GM21717 (cell line): ENCODE measurements at regions not wholly inside any gene's neighbourhood (a gene's known extent, or its start where the extent isn't known, plus 50 kb on each side); places are given as distances from the start of the nearest gene placed in this dataset.
"Not testable (repeated sequence)": the region's sequence is repeated elsewhere in the genome, so short reads cannot be mapped to it uniquely, and the experiment has no call there.

ENCODE experiments used
- ATAC-seq: cut with Tn5 transposase; IDR thresholded peaks from one replicate; pipeline ENCODE4 v1.9.1; 2021; ENCODE audit warnings: mild to moderate bottlenecking, moderate library complexity; ENCODE audit not compliant: unreplicated experiment

DNA sequence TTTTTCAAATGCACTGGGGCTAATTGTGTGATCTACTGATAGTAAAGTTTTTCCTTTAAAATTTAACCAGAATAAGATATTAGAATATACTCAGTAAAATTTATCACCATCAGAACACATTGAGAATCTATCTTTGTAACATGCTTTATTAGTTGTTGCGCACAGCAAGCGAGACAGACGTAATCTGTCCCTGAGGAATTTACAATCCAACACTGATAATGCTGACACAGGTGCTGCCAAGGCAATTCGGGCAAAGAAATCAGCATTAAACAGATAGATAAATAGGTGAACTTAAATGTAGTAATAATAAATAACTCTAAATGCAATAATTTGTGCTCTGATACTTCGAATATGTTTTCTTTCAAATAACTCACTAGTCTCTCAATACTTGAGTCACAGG is 607.2 kb downstream of the HTR1B start:
- no peak for ATAC-seq

DNA sequence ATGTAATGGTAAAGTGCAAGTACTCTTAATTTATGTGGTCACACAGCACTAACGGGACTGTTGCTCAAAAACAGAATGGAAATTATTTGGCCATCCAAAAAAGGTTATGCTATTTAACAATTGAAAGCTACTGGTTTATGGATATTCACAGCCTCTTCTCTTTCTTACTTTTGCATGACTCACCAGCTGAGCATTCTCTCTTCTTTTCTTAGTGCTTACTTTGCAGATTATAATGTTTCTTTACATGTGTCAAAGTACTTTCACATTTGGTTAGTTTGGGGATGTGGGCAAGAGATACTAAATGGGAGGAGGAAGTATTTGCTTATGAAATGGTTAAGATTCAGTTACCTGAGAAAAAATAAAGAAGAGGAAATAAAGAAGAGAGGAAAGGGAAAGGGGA is 610.5 kb downstream of the HTR1B start:
- no peak for ATAC-seq

DNA sequence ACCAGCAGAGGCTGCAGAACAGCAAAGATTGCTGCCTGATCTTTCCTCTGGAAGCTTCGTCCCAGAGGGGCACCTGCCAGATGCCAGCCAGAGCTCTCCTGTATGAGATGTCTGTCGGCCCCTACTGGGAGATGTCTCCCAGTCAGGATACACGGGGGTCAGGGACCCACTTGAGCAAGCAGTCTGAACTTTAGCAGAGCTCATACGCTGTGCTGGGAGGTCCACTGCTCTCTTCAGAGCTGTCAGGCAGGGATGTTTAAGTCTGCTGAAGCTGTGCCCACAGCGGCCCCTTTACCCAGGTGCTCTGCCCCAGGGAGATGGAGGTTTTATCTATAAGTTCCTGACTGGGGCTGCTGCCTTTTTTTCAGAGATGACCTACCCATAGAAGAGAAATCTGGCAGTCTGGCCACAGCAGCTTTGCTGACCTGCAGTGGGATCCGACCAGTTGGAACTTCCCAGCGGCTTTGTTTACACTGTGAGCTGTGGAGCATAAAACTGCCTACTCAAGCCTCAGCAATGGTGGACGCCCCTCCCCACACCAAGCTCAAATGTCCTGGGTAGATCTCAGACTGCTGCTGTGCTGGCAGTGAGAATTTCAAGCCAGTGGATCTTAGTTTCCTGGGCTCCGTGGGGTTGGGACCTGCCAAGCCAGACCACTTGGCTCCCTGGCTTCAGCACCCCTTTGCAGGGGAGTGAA is 613.9 kb downstream of the HTR1B start:
- not testable (repeated sequence) for ATAC-seq

DNA sequence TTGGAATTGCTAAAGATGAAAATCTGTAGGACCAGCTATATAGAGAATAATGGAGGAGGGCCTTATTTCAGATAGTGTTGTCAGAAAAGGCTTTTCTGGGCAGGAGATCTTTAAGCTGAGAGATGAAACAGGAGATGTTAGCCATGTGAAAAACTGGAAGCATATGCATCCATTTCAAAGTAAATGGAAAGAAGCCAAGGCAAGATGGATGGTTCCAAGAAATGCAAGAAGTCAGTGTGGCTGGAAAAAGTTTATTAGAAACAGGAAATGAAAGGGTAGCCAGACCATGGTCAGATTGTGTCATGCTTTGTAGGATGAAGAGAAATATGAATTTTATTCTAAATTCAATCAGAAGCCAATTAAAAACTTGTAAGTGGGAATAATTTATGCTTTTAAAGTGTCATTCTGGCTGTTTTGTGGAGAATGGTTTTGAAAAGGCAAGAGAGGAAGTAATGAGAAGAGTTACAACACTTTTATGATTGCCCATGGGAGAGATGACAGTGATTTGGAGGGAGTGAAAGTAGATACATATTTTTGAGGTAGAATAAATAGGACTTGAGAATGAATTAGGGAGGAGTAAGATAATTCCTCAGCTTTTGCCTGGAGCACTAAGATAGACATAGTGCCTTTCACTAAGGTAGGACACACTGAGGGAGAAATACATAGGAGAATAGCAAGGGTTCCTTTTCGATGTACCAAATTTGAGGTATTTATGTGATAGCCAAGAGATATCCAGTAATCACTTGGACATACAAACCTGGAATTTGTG is 620.1 kb downstream of the HTR1B start:
- no peak for ATAC-seq

DNA sequence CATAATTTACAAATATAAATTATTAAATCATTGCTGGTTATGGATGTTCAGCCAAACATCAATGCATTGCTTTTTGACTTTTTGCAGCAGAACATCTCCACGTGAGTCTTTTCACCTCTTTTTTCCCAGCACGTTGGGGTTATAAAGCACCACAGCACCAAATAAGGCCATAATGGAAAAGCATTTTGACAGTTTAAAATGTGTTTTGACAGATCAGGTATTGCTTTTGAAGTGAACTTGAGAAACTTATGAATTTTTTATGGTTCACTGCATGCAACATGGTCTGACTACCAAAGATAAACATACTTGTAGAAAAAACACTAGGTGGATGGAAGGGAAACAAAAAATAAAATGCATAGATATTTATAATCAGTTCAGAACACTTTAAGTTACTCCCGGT is 622.4 kb downstream of the HTR1B start:
- no peak for ATAC-seq

DNA sequence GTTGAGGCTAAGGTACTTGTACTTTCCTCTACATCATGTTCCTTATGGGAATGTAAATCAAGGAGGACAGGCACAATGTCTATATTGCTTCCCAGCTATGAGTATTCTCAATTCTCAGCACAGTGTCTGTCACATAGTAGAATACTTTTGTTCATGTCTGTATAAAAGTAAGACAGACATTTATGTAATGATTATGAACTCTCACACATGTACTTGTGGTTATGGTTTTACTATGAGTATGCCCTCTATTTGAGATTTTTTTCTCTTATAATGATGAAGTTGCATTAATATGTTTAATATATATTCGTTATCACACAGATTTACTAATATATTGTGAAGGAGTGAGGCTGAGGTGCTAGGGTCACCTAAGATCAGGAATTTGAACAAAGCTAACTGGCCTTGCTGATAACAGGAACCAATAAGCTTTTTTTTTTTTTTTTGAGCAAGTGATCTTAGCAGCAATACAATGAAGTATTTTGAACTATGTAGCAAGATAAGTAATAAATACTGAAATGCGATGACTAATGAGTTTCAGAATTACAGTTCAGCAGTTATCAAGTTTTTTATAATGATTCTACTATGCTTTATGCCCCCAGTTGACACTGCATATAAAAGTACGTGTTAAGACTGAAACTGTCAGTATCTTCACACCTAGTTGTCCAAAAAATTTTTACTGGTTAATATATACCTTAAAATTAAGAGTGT is 623.1 kb downstream of the HTR1B start:
- no peak for ATAC-seq

DNA sequence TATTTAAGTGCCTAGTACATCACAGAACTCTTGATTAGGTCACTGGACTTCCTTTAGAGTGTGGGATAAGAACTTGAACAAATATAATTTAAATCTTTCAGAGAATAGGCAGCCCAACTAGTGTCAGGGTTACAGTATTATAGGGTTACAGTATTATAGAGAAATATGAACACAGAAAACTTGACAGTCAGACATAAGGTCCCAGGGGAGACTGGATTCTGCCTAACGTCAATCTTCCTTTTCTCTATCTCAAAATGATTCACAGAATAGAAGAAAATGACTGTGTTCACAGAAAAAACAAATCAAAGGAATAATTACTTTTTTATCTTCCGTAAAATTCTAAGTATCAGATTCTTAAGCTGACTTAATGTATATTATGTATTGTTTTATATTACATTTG is 623.8 kb downstream of the HTR1B start:
- ATAC-seq, result no peak

DNA sequence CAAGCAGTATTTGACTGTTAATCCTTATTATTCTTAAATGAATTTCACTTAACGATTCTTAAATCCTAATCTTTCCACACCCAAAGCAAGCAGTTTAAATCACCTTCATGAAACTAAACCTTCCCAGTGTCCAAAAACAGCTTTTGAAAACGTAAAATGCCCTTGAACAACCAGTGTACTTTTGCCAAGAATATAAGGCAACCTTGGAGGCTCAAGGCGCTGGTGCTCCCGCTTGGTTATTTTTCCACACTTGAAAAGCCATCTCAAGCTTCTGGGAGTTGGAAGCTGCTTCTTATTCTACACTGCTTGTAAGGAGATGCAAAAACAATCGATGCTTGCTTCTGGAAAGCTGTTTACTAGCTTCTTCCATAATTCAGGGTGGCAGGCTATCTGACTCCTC is 625.7 kb downstream of the HTR1B start:
- no peak for ATAC-seq

DNA sequence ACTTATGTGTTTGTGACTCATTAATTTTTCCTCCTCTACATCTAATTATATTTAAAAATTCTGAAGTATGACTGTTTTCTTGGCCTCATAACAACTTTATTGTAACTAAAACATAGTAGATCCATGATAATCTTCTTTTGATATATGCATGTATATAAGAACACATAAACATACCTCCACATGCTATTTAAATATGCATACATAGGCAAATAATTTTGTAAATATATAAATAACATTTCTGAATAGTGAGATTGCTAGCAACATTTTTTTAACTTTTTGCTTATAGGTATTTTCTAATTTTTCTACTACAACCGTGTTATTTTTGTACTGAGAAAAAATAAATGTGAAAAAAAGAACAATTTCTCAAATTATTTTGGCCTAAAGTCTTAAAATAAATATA is 627.6 kb downstream of the HTR1B start:
- no peak for ATAC-seq

DNA sequence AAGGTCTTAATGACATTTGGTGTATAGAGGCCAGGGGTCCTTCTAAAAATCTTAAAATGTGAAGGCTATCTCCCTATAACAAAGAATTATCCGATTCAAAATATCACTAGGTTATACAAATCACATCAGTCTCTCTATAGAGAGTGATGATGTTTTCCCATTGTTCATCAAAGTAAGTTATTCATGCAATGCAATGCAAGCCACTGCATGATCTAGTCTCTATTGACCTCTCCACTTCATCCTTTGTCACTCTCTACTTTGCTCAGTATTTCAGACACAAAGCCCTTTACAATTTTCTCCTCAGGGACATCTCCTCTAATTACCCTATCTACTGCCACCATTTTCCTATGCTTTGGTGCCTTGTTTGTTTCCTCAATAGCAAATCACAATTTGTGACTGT is 628.0 kb downstream of the HTR1B start:
- no peak for ATAC-seq

DNA sequence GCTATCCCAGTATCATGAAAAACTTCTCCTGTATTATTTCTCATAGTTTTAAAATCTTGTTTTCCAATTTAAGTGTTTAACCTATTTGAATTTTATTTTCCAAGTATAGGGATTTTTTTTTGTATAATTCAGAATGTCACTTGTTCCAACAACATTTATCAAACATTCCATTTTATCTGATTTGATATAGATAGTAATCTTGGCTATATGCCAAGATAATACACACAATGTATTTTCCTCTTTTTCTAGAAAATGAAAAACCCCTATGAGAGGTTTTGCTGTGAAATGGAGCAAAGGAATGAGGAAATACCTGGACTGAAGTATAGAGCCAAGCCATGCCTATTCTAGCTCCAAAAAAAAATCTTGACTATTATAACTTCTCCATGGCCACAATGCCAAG is 628.9 kb downstream of the HTR1B start:
- ATAC-seq, result no peak

DNA sequence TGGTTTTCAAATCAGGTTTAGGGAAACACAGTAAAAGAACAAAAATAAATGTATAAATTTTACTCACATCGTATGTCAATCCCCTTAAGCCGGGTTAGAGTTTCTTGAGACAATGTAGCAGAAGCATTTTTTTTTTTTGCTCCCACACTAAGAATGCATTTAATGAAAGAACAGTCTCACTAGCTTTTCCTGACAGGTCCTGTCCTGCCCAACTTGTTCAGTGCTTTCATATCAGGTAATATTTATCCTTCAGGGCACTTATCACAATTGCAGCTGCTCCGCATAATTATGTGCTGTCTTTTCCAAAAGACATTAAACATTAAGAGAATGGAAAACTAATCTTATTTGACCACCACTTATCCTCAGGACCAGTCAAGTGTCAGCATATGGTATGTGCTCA is 632.0 kb downstream of the HTR1B start:
- no peak for ATAC-seq

DNA sequence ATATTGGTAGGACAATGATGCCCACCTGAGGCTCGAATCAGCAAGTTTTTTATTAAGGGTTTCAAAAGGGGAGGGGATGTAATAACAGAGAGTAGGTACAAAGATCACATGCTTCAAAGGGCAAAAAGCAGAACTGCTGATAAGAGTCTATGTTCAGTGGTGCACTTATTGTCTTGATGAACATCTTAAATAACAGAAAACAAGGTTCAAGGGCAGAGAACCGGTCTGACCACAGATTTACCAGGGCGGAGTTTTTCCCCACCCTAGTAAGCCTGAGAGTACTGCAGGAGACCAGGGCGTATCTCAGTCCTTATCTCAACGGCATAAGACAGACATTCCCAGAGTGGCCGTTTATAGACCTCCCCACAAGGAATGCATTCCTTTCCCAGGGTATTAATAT is 639.7 kb downstream of the HTR1B start:
- ATAC-seq, result not testable (repeated sequence)

DNA sequence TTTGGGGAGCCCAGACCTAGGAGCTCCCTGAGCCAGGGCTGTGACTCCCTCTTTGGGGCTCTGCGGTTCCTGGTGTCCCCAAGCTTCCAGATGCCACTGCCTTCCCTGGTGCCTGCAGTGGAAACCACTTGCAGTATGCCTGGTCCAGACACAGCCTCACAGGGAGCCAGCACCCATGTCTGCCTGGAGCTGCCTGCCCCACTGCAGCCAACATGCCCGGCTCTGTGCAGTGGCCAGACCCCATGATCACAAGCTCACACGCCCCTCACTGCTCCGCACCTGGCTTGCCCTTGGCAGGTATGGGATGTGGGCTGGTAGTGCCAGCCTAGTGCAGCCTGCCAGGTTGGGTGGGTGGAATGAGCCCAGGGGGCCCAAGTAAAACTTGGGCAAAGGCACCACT is 644.8 kb downstream of the HTR1B start:
- no peak for ATAC-seq

DNA sequence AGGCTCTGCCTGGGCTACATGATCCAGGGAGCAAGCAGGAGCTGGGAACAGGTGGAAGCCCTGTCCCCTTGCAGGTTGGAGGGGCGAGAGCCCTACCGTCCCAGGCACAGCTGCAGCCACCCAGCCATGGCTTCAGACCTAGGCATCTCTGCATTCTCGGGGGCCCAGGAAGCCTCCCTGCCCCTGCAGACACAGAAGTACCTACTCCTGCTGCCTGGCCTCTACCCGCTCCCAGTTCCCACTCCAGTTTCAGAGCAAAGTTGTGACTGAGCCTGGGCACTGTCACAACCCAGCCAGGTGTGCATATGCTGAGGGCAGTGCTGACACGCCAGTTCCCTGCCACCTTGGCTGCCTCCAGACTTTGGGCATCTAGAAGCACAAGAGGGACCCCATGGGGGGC is 645.9 kb downstream of the HTR1B start:
- no peak for ATAC-seq

DNA sequence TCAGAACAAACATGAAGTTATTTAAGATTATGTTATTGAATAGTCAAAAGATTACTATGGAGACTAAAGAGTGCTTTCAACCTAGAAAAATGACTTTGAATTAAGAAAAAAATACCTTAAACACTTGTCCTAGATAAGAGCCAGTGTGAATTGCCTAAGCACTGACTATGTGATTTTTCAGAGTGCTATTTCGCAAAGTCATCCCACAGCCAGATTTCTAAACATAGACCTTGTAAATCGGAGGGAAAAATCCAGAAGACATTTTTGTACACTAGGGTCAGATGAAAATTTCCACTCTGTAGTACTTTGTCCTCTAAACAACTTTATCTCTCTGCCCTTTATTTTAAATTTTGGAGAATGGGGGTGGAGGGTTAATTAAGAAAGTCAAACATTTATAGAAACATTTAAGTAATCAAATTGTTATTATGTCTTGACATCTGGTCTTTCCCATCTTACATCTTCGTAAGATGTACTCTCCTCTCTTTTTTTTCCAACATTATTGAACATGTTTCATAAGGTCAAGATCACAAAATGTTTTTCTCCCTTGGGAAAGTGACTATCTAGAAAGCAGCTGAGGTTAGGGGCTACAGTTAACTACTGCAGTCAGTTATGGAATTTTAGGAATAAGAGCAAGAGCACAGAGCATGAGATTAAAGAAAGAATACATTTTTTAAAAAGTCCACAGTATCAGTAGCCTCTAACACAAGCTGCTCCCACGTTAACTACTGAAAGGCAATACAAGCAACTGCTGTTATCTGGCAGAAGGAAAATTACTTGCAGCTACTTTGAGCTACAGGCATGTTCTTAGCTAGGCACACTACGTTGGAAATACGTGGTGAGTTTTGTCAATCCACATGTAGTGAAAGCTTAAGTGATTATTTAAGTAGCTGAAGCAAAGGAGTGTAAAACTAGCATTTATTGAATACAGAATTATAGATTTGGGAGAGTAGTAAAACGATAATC is 648.5 kb downstream of the HTR1B start:
- ATAC-seq, result no peak

DNA sequence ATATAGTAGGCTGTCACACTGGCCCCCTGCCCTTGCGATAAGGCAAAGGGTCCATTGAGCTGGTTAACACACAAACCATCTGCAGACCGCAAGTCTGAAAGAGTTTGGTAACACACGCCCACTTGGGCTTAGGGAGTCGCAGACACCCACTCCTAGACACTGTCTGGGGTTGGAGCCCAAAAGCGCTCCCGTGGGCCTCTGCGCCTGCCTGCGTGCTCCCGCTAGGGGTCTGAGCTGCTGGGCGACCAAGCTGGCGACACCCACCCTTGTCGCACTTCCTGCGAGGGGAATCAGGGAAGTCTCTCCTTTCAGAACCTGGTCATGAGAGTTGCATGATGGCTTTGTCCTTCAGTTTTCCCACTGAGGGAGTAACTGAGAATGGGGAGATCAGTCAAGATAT is 653.0 kb downstream of the HTR1B start:
- no peak for ATAC-seq

DNA sequence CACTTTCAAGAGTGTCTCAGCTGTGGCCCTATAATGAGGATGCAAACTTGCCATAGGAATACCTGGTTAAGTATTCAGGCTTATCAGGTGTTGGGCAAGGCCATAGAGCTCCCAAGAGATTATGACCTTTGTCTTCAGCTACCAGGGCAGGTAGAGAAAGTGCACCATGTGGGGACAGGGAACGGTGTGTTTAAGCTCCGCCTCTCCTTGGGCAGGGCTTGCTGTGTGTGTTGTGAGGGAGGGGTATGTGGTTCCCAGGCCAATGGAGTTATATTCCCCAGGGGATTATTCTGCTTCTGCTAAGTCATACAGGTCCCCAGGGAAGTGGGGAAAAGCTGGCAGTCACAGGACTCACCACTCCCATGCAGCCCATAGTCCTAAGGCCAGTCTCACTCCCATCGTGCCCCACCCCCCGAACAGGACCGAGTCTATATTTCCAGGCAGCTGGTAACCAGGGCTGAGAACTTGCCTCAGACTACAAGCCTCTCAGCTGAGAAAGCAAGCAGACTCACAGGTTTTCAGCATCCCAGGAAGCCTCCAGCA is 660.2 kb downstream of the HTR1B start:
- ATAC-seq, result no peak

DNA sequence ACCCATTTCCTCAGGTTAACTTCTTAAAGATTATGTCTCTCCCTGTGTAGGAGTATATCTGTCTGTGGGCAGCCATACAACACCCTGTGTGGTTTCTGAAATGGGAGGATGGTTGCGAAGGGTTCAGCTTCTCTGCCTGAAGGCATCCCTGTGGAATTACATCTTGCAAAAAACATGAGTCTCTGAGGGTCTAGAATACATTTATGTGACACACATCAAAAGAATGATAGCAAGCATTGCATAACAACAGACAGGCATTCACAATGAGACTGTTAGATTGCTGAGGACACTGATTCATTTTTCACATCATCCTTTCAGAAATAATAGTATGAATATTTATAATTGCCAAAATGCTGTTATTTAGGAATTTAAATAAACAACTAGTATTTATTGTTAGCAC is 670.9 kb downstream of the HTR1B start:
- ATAC-seq, result no peak

DNA sequence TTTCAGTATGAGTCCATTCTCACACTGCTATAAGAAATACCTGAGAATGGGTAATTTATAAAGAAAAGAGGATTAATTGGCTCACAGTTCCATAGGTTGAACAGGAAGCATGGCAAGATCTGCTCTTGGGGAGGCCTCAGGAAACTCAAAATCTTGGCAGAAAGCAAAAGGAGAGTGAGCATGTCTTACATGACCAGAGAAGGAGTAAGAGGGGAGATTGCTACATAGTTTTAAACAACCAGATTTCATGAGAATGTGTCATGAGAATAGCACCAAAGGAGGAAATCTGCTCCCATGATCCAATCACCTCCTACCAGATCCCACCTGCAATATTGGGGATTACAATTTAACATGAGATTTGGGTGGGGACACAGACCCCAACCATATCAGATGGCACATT is 672.4 kb downstream of the HTR1B start:
- ATAC-seq, result no peak
